GM04504 (cell line): ENCODE measurements at regions not wholly inside any gene's neighbourhood (a gene's known extent, or its start where the extent isn't known, plus 50 kb on each side); places are given as distances from the start of the nearest gene placed in this dataset.
"Not testable (repeated sequence)": the region's sequence is repeated elsewhere in the genome, so short reads cannot be mapped to it uniquely, and the experiment has no call there.

Source experiments
- DNase-seq: peaks from one replicate; pipeline ENCODE4 v3.0.0-alpha.2; 2012; ENCODE audit warnings: low read depth

DNA sequence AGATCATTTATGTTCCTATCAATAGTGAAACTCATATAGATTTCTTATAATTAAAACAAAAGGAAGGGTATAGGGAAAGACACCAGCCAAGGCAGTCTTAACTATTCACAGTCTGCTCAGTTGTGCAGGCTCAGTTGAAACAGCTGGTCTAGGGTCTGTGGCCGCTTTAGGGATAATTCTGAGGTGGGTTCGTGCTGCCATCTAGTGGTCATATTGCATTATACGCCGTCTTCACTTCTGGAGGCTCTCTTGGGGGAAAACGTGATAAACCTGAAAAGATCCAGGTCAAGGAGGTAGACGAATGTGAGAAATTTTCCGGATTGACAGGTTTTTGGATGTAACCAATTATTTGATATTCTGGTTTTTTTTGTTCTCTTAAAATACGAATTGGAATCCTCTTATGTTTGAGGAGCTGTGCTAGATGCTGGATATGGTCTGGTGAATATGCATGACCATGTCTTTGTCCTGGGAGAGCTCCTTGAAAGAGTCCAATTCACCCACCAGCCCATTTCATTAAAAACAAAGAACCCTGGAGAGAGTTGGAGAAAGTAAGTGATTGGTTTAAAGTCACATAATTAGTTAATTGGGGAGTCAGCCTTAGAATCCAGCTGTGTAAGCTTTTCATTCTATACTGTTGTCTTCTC lies 492.4 kb downstream of the PLCL1 start:
- DNase-seq: no peak

GRCh38 chr2:198293281-198293680 lies 488.9 kb downstream of the PLCL1 start:
- DNase-seq: no peak

- DNase-seq: no peak
Measured at GRCh38 chr2:198289811-198290210, 485.4 kb downstream of the PLCL1 start.

DNA sequence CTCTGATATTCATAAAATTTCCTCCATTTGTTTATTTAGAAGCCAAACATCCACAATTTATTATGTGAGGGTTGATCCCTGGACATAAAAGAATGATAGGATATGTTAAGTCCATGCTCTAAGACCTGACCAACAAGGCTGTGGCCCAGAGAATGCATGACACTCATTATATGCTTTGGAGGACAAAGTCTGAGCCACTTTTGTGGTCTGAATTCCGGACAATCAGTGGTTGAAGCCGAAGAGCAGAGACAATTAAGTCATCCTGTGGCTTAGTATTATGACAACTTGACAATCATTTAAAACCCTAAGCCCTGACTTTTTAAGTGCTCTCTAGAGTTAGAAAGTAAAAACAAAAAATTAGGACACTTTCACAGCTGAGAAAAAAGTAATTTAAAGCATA lies 483.3 kb downstream of the PLCL1 start:
- peak; percentile 4 for DNase-seq

DNA sequence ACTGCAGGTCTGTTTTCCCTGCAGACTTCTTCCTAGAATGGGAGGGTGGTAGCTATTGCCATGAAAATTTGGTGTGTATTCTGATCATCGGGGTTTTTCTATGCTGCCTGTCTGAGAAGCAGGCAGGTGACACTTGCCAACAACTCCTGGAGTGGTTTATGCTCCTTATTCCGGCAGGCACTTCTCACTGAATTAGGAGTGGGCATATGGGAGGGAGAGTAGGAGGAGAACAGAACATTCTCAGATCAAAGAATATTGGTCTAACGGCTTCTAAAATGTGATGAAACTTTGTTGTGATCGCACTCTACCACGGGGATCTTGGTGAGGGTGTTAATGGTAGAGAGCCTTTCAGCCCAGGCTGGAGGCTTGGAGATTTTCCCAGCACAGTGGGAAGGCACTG lies 480.8 kb downstream of the PLCL1 start:
- DNase-seq: no peak

- DNase-seq: peak; percentile 13
Measured at GRCh38 chr2:198283146-198283545, 478.8 kb downstream of the PLCL1 start.

- DNase-seq: no peak
Measured at GRCh38 chr2:198282061-198282460, 477.7 kb downstream of the PLCL1 start.

- no peak for DNase-seq
Measured at GRCh38 chr2:198280145-198280544, 475.8 kb downstream of the PLCL1 start.

GRCh38 chr2:198279026-198279425 lies 474.6 kb downstream of the PLCL1 start:
- no peak for DNase-seq

DNA sequence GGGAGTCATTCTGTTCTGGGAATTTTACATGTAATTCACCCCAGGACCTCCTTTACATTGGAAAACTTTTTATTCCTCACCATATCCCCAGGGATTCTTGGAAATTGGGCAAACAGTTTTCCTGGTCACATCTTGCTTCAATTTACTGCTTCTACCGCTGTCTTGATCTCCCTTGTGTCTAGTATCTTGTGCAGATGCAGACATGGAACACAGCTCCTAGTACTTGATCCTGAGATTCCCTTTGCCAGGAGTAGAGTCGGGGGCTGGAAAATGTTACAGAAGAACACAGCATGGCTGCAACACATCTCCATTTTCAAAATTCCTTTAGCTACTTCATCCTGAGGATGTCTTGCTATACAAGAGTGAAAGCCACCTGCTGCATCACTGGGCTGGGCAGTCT lies 472.8 kb downstream of the PLCL1 start:
- DNase-seq: no peak

DNA sequence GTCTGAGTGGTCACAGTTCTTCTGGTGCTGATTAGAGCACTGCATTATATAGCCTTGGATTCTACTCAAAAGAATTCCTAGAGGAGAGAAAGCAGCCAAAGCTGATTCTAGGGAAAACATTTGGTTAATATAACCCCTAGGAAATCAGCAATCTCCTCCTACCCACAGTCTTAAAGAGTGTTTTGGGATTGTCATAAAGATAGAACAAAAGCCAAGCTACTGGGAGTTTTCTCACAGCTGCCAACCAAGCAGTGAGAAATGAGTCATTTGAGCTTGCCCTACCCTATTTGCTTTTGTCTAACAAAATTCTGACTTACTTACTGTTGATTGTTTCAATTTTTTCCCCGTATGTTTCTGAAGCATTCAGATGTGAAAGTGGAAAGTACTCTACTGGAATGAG lies 469.3 kb downstream of the PLCL1 start:
- DNase-seq: peak; percentile 8

DNA sequence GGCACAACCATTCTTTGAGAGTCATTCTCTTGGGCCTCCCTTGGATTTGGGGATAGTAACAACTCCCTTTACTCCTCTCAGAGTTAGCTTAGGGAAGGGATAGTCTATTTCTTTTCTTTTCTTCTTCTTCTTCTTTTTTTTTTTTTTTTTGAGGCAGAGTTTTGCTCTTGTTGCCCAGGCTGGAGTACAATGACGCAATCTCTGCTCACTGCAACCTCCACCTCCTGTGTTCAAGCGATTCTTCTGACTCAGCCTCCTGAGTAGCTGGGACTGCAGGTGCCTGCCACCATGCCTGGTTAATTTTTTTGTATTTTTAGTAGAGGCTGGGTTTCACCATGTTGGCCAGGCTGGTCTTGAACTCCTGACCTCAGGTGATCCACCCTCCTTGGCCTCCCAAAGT lies 465.8 kb downstream of the PLCL1 start:
- DNase-seq: not testable (repeated sequence)

DNA sequence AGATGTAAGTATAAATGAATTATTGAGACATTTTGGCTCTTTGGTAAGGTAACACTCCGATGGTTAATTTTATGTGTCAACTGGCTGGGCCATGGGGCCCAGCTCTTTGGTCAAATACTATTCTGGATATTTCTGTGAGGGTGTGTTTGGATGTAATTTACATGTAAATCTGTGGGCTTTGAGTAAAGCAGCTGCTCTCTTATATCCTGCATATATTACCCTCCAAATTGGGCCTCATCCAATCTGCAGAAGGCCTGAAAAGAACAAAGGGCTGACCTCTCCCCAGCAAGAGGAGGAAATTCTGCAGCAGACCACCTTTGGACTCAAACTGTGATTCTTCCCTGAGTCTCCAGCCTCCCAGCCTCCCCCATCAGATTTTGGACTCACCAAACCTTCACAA lies 464.1 kb downstream of the PLCL1 start:
- DNase-seq: no peak

DNA sequence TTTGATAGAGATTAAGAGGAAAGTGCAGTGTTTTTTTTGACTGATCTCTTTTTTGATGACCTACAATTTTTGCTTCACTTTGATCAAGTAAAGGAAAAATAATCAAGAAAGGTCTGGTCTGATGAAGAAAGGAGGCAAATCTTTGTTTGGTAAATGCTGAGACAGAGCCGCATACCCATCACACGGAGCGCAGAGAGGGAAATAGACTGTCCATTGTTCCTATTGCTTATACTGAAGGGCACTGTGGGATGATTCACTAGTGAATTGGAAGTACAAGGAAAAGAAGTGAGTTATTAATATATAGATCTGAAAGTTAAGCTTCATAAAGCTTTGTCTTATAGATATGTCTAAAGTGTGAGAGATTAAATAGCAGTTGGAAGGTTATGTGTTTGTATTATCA lies 455.1 kb downstream of the PLCL1 start:
- DNase-seq: no peak

DNA sequence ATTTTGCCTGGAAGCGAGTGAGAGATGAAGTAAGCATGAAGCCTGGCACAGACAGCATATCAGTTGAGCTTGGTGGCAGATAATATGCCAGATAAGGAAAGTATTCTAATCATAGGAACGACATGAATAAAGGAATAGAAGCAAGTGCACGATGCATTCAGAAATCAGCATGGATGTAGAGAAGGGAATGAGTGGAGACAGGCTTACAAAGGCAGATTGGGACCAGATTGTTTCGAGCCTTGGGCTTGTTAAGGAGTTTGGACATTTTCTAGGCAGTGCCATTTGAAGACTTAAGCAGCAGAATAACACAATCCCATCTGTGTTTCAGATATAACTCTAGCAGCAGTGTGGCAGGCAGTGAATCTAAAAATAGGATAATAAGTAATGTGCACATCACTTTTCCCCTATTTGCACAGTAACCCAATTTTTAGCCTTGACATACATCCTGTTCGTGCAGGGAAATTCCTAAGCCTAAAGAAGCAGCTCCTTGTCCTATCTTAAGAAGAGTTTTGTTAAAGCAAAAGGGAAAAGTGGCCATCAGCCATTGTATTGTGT lies 450.2 kb downstream of the PLCL1 start:
- DNase-seq: no peak

- DNase-seq: no peak
Measured at GRCh38 chr2:198253995-198254394, 449.6 kb downstream of the PLCL1 start.

DNA sequence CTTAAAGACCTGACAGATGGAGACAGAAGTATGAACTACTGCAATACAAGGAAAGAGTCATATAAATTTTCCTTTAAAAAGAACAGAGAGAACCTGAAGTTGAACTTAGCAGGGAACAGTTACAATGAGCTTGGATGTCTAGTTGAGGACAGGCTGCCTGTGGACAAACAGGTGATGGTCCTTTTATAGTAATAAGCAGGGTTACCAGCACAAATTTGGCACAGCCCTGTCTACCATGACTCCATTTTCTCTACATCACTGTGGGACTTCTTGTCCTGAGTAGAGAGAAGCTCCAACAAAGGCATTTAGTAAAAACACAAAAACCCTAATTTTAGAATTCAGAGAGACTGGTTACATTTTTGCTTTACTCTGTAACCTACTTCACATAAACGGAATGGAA lies 448.1 kb downstream of the PLCL1 start:
- DNase-seq: no peak

GRCh38 chr2:198242093-198242492 lies 437.7 kb downstream of the PLCL1 start:
- DNase-seq: no peak

DNA sequence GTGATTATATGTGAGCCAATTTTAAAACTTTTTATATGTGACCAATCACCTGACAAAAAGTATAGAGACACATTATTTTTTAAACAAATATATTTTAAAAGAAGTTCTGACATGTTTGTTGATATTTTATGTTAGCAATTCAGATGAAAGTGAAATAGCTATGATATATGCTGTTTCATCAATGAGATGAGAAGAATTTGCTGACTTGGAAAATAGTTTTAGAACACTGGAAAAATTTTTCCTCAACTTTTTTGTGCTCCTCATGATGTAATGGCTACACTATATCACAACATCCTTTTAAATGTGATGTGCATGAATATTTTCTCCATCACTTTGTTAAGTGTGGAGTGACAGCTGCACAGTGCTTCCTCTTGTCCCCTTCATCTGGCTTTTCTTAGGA lies 434.0 kb downstream of the PLCL1 start:
- DNase-seq: no peak

DNA sequence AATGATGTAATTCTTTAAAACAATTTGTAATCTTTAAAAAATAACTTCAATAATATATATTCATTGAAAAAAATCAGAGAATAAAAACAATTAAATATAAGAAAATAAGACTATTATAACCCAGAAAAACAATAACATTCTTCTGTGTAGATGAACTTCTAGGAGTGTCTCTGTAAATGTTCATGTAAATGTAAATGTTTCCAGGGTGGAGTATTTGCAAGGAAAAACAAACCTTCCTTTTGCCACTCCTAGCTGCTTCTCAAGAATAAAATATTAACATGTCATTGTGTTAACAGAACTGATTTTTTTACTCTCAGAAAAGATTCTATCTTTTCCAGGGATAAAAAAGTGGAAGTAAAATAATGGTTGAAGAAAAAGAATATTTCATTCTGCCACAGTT lies 431.9 kb downstream of the PLCL1 start:
- DNase-seq: no peak

GRCh38 chr2:198232281-198232680 lies 427.9 kb downstream of the PLCL1 start:
- DNase-seq: no peak

- DNase-seq: no peak
Measured at GRCh38 chr2:198231562-198231961, 427.2 kb downstream of the PLCL1 start.

DNA sequence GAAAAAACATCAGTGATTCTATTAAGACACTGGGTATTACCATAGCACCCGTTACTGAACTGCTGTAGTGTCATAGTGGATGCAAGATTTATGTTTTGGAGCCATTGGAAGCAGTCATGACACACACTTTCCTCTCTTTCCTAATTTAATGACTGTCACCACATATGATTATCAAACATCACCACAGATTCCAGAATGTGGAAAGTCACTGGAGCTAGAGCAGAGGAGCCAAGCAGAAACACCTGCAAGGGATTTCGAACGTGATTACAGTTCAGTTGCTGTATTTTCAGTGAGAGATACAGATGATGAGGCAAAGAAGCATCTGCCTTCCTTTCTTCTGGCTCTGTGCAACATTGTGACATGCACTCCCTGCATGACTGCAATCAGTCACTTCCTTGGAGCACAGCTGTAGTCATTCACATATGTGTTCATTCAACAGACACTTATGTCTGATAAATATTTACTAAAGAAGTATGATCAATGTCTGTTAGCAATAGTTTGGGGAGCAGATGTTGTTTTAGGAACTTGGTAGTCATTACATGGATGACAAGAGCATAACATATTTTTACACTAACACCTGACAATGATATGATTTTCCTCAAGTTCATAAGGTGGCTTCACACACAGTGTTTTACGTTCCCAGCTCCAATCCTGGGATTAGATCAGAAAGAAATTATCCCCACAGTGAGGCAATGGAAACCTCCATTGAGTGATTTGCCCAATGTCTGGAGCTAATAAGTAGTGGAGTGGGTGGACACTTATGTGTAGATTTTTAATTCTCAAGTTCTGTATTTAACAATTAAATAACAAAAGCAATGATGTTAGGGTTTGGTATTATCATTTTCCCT lies 416.6 kb downstream of the PLCL1 start:
- DNase-seq: no peak
